Calu3 (cell line): ENCODE measurements at regions not wholly inside any gene's neighbourhood (a gene's known extent, or its start where the extent isn't known, plus 50 kb on each side); places are given as distances from the start of the nearest gene placed in this dataset.

Experiments used
- BruUV-seq: library from RNA; stranded (reverse); fragments of 400-500 nt; replicated peaks from 2 replicates; lab custom pipeline; 2021; lab: Mats Ljungman, UMichigan
- CTCF ChIA-PET: fragments of 300-600 bp; sonication (Branson Sonifier 250); formaldehyde crosslinking; loops from one replicate; lab custom pipeline; 2022; ENCODE audit warnings: antibody characterized with exemption; lab: Charles Lee
- DNase-seq: peaks from one replicate; pipeline ENCODE4 v3.0.0; 2022
- H3K27ac Mint-ChIP-seq: one replicate; pipeline ENCODE4 v1.8.0; 2022; ENCODE audit warnings: mixed read lengths; ENCODE audit not compliant: unreplicated experiment
- H3K27me3 Mint-ChIP-seq: one replicate; pipeline ENCODE4 v1.8.0; 2022; ENCODE audit warnings: mixed read lengths; ENCODE audit not compliant: unreplicated experiment
- H3K36me3 Mint-ChIP-seq: one replicate; pipeline ENCODE4 v1.8.0; 2022; ENCODE audit warnings: mild to moderate bottlenecking, moderate library complexity, mixed read lengths; ENCODE audit not compliant: insufficient read depth, unreplicated experiment
- H3K4me1 Mint-ChIP-seq: one replicate; pipeline ENCODE4 v1.8.0; 2022; ENCODE audit warnings: mild to moderate bottlenecking, low read depth, mixed read lengths; ENCODE audit not compliant: unreplicated experiment
- H3K4me3 Mint-ChIP-seq: one replicate; pipeline ENCODE4 v1.8.0; 2022; ENCODE audit warnings: mild to moderate bottlenecking, low read depth, moderate library complexity, mixed read lengths; ENCODE audit not compliant: unreplicated experiment
- H3K9me3 Mint-ChIP-seq: one replicate; pipeline ENCODE4 v1.8.0; 2022; ENCODE audit warnings: low read depth, mixed read lengths; ENCODE audit not compliant: unreplicated experiment
- CTCF ChIP-seq: fragments of 200-600 bp; IDR thresholded peaks from one replicate; pipeline ENCODE4 v1.8.0; 2022; ENCODE audit warnings: antibody characterized with exemption; ENCODE audit not compliant: unreplicated experiment
- intact Hi-C: fragments of 100-400 bp; cut with micrococcal nuclease; formaldehyde crosslinking; loops from one replicate; pipeline ENCODE4 v1.10.0; 2022; ENCODE audit not compliant: unreplicated experiment

GRCh38 chr7:24403557-24403956, 119.6 kb downstream of the NPY start:
- intact Hi-C loops: no loop called here
- CTCF ChIA-PET: no interaction called here
- Mint-ChIP-seq H3K27ac (no peak overlapping the region), H3K4me1 (no peaks in the 10 kb centered on the region), H3K4me3 (no peak overlapping the region), H3K27me3 (peaks cover 63% of the 10 kb centered on the region), H3K9me3 (no peaks in the 10 kb centered on the region), H3K36me3 (no peaks in the 10 kb centered on the region)
- DNase-seq: no peak
- no peak for TF ChIP-seq CTCF
- no TSS peak for BruUV-seq

- no peak for TF ChIP-seq CTCF
- BruUV-seq: no TSS peak
- H3K9me3 Mint-ChIP-seq: no peaks in the 10 kb centered on the region
- no peaks in the 10 kb centered on the region for H3K36me3 Mint-ChIP-seq
- peaks cover 63% of the 10 kb centered on the region for H3K27me3 Mint-ChIP-seq
- DNase-seq: no peak
- H3K4me3 Mint-ChIP-seq: no peak overlapping the region
- CTCF ChIA-PET: no interaction called here
- no peaks in the 10 kb centered on the region for H3K4me1 Mint-ChIP-seq
- H3K27ac Mint-ChIP-seq: no peak overlapping the region
- intact Hi-C loops: no loop called here
Observed at GRCh38 chr7:24404315-24404714, 120.3 kb downstream of the NPY start.

GRCh38 chr7:24405002-24405401, 121.0 kb downstream of the NPY start:
- peaks cover 63% of the 10 kb centered on the region for H3K27me3 Mint-ChIP-seq
- H3K9me3 Mint-ChIP-seq: no peaks in the 10 kb centered on the region
- CTCF ChIA-PET: no interaction called here
- no peak for DNase-seq
- intact Hi-C loops: no loop called here
- H3K27ac Mint-ChIP-seq: no peak overlapping the region
- H3K36me3 Mint-ChIP-seq: no peaks in the 10 kb centered on the region
- no peaks in the 10 kb centered on the region for H3K4me1 Mint-ChIP-seq
- no TSS peak for BruUV-seq
- no peak for TF ChIP-seq CTCF
- H3K4me3 Mint-ChIP-seq: no peak overlapping the region

- Mint-ChIP-seq H3K27me3 (peaks cover 58% of the 10 kb centered on the region), H3K36me3 (no peaks in the 10 kb centered on the region)
Observed at GRCh38 chr7:24406053-24406788, 122.2 kb downstream of the NPY start.

More at GRCh38 chr7:24406053-24406788, 122.2 kb downstream of the NPY start:
- no peaks in the 10 kb centered on the region for H3K4me1 Mint-ChIP-seq
- no peak for DNase-seq
- intact Hi-C loops: no loop called here
- no peak overlapping the region for H3K27ac Mint-ChIP-seq
- no peaks in the 10 kb centered on the region for H3K9me3 Mint-ChIP-seq
- CTCF ChIA-PET: interaction anchor here (0.6 kb wide), 1 partner anchor 690 kb away, joined by 4 read pairs; no protein-coding TSS in a partner anchor
- no peak for TF ChIP-seq CTCF
- no peak overlapping the region for H3K4me3 Mint-ChIP-seq
- no TSS peak for BruUV-seq
